DND-41 (cell line): ENCODE measurements at regions not wholly inside any gene's neighbourhood (a gene's known extent, or its start where the extent isn't known, plus 50 kb on each side); places are given as distances from the start of the nearest gene placed in this dataset.

Source experiments
- ATAC-seq: fragments of 200-7000 bp; cut with Tn5 transposase; 3 replicates; pipeline ENCODE4 v1.9.1; 2021; ENCODE audit warnings: low read depth; ENCODE audit not compliant: insufficient read depth
- DNase-seq: peaks from one replicate; pipeline ENCODE4 v3.0.0-alpha.2; 2020
- H2AFZ ChIP-seq: 2 replicates; pipeline ENCODE4 v1.6.0; 2012; ENCODE audit warnings: low read depth, low read length
- H3K27ac ChIP-seq: 2 replicates; pipeline ENCODE4 v1.5.1; 2012; ENCODE audit warnings: low read length, inconsistent platforms
- H3K27me3 ChIP-seq: fragments of 200-600 bp; sonication (generic); 2 replicates; pipeline ENCODE4 v1.6.0; 2012; ENCODE audit warnings: low read length, mild to moderate bottlenecking, inconsistent platforms; ENCODE audit not compliant: insufficient read depth, poor library complexity
- H3K36me3 ChIP-seq: 2 replicates; pipeline ENCODE4 v1.5.1; 2012; ENCODE audit warnings: low read length, inconsistent platforms; ENCODE audit not compliant: insufficient read depth
- H3K4me1 ChIP-seq: 2 replicates; pipeline ENCODE4 v1.5.1; 2012; ENCODE audit warnings: mild to moderate bottlenecking, low read length; ENCODE audit not compliant: insufficient read depth
- H3K4me2 ChIP-seq: 2 replicates; pipeline ENCODE4 v1.6.0; 2012; ENCODE audit warnings: mild to moderate bottlenecking, moderate library complexity, low read length, inconsistent platforms; ENCODE audit not compliant: insufficient read depth
- H3K4me3 ChIP-seq, 2 experiments: fragments of 200-600 bp in 1 of 2; shearing (Covaris generic) in 1 of 2; 2 replicates each; pipeline ENCODE4 v1.5.1; 2012 to 2016; ENCODE audit warnings: inconsistent platforms in 2 of 2, low read length in 2 of 2, mild to moderate bottlenecking in 2 of 2, low read depth in 1 of 2, moderate library complexity in 1 of 2
- H3K79me2 ChIP-seq: 2 replicates; pipeline ENCODE4 v1.6.0; 2012; ENCODE audit warnings: low read length, inconsistent platforms; ENCODE audit not compliant: insufficient read depth
- H3K9ac ChIP-seq: 2 replicates; pipeline ENCODE4 v1.6.0; 2012; ENCODE audit warnings: low read depth, mild to moderate bottlenecking, inconsistent platforms, low read length, moderate library complexity
- H3K9me3 ChIP-seq: 2 replicates; pipeline ENCODE4 v1.5.1; 2012; ENCODE audit warnings: low read length, moderate library complexity, mild to moderate bottlenecking, inconsistent platforms; ENCODE audit not compliant: insufficient read depth, severe bottlenecking
- H4K20me1 ChIP-seq: 2 replicates; pipeline ENCODE4 v1.6.0; 2012; ENCODE audit warnings: low read length; ENCODE audit not compliant: insufficient read depth
- CTCF ChIP-seq: IDR thresholded peaks from 2 replicates; pipeline ENCODE4 v1.5.1; 2012; ENCODE audit warnings: borderline replicate concordance, low read length, moderate library complexity, mild to moderate bottlenecking; ENCODE audit not compliant: poor library complexity, severe bottlenecking; ENCODE audit errors: extremely low read depth
- EZH2 ChIP-seq: IDR thresholded peaks from 3 replicates; pipeline ENCODE4 v1.6.1; 2012; ENCODE audit warnings: borderline replicate concordance, low read depth, mild to moderate bottlenecking, moderate library complexity, low read length, inconsistent platforms; ENCODE audit not compliant: severe bottlenecking

GRCh38 chr3:126274735-126275619 is 82.2 kb downstream of the KLF15 start:
- DNase-seq: no peak
- H2AFZ ChIP-seq: no peak overlapping the region

GRCh38 chr3:126270145-126270811 is 86.9 kb downstream of the KLF15 start:
- Histone ChIP-seq H4K20me1 (no peaks in the 10 kb centered on the region), H3K4me2 (no peak overlapping the region), H3K9ac (no peak overlapping the region), H3K36me3 (no peaks in the 10 kb centered on the region), H2AFZ (no peak overlapping the region), H3K27ac (no peak overlapping the region), H3K79me2 (no peaks in the 10 kb centered on the region), H3K4me3 (no peak overlapping the region), H3K27me3 (peaks cover 10% of the 10 kb centered on the region), H3K9me3 (no peaks in the 10 kb centered on the region), H3K4me1 (no peaks in the 10 kb centered on the region)
- DNase-seq: no peak
- no peak for ATAC-seq
- TF ChIP-seq EZH2 (no peak), CTCF (no peak)

More at GRCh38 chr3:126274735-126275619, 82.2 kb downstream of the KLF15 start:
- Histone ChIP-seq H3K4me3 (no peak overlapping the region), H3K79me2 (no peaks in the 10 kb centered on the region), H3K27ac (no peak overlapping the region), H4K20me1 (no peaks in the 10 kb centered on the region), H3K27me3 (peaks cover 7% of the 10 kb centered on the region), H3K9ac (no peak overlapping the region), H3K4me1 (no peaks in the 10 kb centered on the region), H3K9me3 (no peaks in the 10 kb centered on the region), H3K36me3 (no peaks in the 10 kb centered on the region), H3K4me2 (no peak overlapping the region)
- ATAC-seq: no peak
- TF ChIP-seq EZH2 (no peak), CTCF (no peak)

GRCh38 chr3:126269354-126269753 is 87.9 kb downstream of the KLF15 start:
- Histone ChIP-seq H3K79me2 (no peaks in the 10 kb centered on the region), H4K20me1 (no peaks in the 10 kb centered on the region), H3K9me3 (no peaks in the 10 kb centered on the region), H2AFZ (no peak overlapping the region), H3K4me1 (no peaks in the 10 kb centered on the region), H3K9ac (no peak overlapping the region), H3K27ac (no peak overlapping the region), H3K4me2 (no peak overlapping the region), H3K4me3 (no peak overlapping the region), H3K36me3 (no peaks in the 10 kb centered on the region), H3K27me3 (peaks cover 10% of the 10 kb centered on the region)
- DNase-seq (no peak), ATAC-seq (no peak)
- TF ChIP-seq EZH2: no peak
- no peak for TF ChIP-seq CTCF
